ENCODE measurements at regions not wholly inside any gene's neighbourhood (a gene's known extent, or its start where the extent isn't known, plus 50 kb on each side); places are given as distances from the start of the nearest gene placed in this dataset.

GRCh38 chr15:95742256-95742655 is 588.2 kb upstream of the NR2F2 start:
- TF ChIP-seq, protein P1, sequence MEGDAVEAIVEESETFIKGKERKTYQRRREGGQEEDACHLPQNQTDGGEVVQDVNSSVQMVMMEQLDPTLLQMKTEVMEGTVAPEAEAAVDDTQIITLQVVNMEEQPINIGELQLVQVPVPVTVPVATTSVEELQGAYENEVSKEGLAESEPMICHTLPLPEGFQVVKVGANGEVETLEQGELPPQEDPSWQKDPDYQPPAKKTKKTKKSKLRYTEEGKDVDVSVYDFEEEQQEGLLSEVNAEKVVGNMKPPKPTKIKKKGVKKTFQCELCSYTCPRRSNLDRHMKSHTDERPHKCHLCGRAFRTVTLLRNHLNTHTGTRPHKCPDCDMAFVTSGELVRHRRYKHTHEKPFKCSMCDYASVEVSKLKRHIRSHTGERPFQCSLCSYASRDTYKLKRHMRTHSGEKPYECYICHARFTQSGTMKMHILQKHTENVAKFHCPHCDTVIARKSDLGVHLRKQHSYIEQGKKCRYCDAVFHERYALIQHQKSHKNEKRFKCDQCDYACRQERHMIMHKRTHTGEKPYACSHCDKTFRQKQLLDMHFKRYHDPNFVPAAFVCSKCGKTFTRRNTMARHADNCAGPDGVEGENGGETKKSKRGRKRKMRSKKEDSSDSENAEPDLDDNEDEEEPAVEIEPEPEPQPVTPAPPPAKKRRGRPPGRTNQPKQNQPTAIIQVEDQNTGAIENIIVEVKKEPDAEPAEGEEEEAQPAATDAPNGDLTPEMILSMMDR (IDR thresholded peaks at IDR 0.05): no peak
- TF ChIP-seq POLR2A (IDR thresholded peaks at IDR 0.05) (no peak), POLR2AphosphoS5 (IDR thresholded peaks at IDR 0.05) (no peak)
